ENCODE measurements at regions not wholly inside any gene's neighbourhood (a gene's known extent, or its start where the extent isn't known, plus 50 kb on each side); places are given as distances from the start of the nearest gene placed in this dataset.
A peak's percentile ranks its signal among the peaks of the same experiment; 100 is the strongest.

GRCh38 chr12:25058012-25058411 is 109.1 kb upstream of the BCAT1 start:
- DNase-seq (ENCODE audit: low read depth): no peak
- no peak for TF ChIP-seq CTCF (IDR thresholded peaks at IDR 0.05; ENCODE audit: low read depth, low read length, missing control alignments)
- no peak overlapping the region for H3K4me3 ChIP-seq (ENCODE audit: low read depth, low read length)
- in situ Hi-C loops (cut with HindIII; ENCODE audit: low sequenced_read_pairs): no loop called here

- in situ Hi-C loops (cut with HindIII; ENCODE audit: low sequenced_read_pairs): no loop called here
- H3K4me3 ChIP-seq (ENCODE audit: low read depth, low read length): no peak overlapping the region
- no peak for TF ChIP-seq CTCF (IDR thresholded peaks at IDR 0.05; ENCODE audit: low read depth, low read length, missing control alignments)
- no peak for DNase-seq (ENCODE audit: low read depth)
Observed at GRCh38 chr12:25056486-25057130, 107.7 kb upstream of the BCAT1 start.

- H3K4me3 ChIP-seq (ENCODE audit: low read depth, low read length): no peak overlapping the region
- in situ Hi-C loops (cut with HindIII; ENCODE audit: low sequenced_read_pairs): no loop called here
- no peak for DNase-seq (ENCODE audit: low read depth)
- TF ChIP-seq CTCF (IDR thresholded peaks at IDR 0.05; ENCODE audit: low read depth, low read length, missing control alignments): no peak
Observed at GRCh38 chr12:25056011-25056410, 107.1 kb upstream of the BCAT1 start.

- no peak overlapping the region for H3K4me3 ChIP-seq (ENCODE audit: low read depth, low read length)
- in situ Hi-C loops (cut with HindIII; ENCODE audit: low sequenced_read_pairs): no loop called here
- no peak for TF ChIP-seq CTCF (IDR thresholded peaks at IDR 0.05; ENCODE audit: low read depth, low read length, missing control alignments)
- peak; percentile 18 for DNase-seq (ENCODE audit: low read depth)
Observed at GRCh38 chr12:25054783-25055144, 105.9 kb upstream of the BCAT1 start.

- in situ Hi-C loops (cut with HindIII; ENCODE audit: low sequenced_read_pairs): no loop called here
- DNase-seq (ENCODE audit: low read depth): no peak
- no peak for TF ChIP-seq CTCF (IDR thresholded peaks at IDR 0.05; ENCODE audit: low read depth, low read length, missing control alignments)
- no peak overlapping the region for H3K4me3 ChIP-seq (ENCODE audit: low read depth, low read length)
Observed at GRCh38 chr12:25054076-25054782, 105.3 kb upstream of the BCAT1 start.

- H3K4me3 ChIP-seq (ENCODE audit: low read depth, low read length): no peak overlapping the region
- no peak for TF ChIP-seq CTCF (IDR thresholded peaks at IDR 0.05; ENCODE audit: low read depth, low read length, missing control alignments)
- no peak for DNase-seq (ENCODE audit: low read depth)
- in situ Hi-C loops (cut with HindIII; ENCODE audit: low sequenced_read_pairs): no loop called here
Observed at GRCh38 chr12:25052914-25053211, 104.0 kb upstream of the BCAT1 start.

All from astrocyte of the cerebellum (primary cell).